ENCODE measurements at regions not wholly inside any gene's neighbourhood (a gene's known extent, or its start where the extent isn't known, plus 50 kb on each side); places are given as distances from the start of the nearest gene placed in this dataset.

DNA sequence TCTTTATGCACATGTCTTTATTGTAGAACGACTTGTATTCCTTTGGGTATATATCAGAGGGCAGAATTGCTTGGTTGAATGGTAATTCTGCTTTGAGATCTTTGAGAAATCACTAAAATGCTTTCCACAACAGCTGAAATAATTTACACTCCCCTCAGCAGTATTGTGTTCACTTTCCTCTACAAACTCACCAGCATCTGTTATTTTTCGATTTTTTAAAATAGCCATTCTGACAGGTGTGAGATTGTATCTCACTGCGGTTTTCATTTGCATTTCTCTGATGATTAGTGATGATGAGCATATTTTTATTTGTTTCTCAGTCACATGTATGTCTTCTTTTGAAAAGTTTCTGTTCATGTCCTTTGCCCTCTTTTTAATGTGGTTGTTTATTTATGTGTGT, 459.8 kb downstream of the PABPC4L start:
- no peaks in the 10 kb centered on the region for H3K4me1 ChIP-seq
- H3K36me3 ChIP-seq (replicated peaks) = no peaks in the 10 kb centered on the region
- no peaks in the 10 kb centered on the region for H3K9me3 ChIP-seq
- H3K4me3 ChIP-seq = no peak overlapping the region
- in situ Hi-C loops (cut with MboI; ENCODE audit: low sequenced_read_pairs) = no loop called here
- no peak for DNase-seq (ENCODE audit: low spot score in 2 of 2)
- no peaks in the 10 kb centered on the region for H3K27me3 ChIP-seq (ENCODE audit: low read depth)

DNA sequence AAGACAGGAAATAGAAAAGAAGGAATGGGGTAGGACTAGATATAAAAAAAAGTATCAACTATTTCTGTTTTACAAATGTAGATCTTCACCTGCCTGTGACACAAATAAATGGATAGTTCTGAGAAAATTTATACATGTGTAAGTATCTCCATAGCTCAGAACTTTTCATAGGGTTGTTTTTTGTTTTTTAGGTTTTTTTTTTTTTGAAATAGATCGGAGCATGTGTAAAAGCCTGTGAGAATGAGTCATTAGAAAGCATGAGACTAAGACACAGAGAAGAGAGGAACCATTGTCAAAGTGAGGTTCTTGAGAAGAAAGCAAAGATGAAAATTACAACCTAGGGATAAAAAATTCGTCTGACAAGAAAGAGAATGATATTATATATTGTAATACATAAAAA, 481.6 kb downstream of the PABPC4L start:
- Histone ChIP-seq H3K36me3 (replicated peaks) (no peaks in the 10 kb centered on the region), H3K27me3 (ENCODE audit: low read depth) (no peaks in the 10 kb centered on the region), H3K4me3 (no peak overlapping the region), H3K4me1 (no peaks in the 10 kb centered on the region), H3K9me3 (no peaks in the 10 kb centered on the region)
- no peak for DNase-seq (ENCODE audit: low spot score in 2 of 2)
- in situ Hi-C loops (cut with MboI; ENCODE audit: low sequenced_read_pairs) = no loop called here

DNA sequence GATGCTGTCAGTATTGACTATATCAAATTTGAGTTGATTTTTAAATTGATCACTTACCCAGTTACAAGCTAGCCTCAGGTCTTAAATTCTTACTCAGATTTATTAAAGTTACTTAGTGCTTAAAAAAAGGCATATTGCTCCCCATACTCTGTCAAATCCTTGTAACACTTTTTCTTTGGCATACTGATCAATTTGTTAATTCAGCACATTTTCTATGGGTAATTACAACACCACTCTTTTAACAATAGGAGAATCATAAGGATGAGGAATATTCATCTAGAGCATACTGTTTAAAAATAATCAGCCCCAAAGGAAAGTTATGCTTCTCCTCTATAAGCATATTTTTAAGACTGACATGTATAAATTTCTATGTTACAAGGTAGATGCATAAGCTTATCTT, 482.5 kb downstream of the PABPC4L start:
- Histone ChIP-seq H3K36me3 (replicated peaks) (no peaks in the 10 kb centered on the region), H3K9me3 (no peaks in the 10 kb centered on the region), H3K4me3 (no peak overlapping the region), H3K27me3 (ENCODE audit: low read depth) (no peaks in the 10 kb centered on the region), H3K4me1 (no peaks in the 10 kb centered on the region)
- no peak for DNase-seq (ENCODE audit: low spot score in 2 of 2)
- in situ Hi-C loops (cut with MboI; ENCODE audit: low sequenced_read_pairs) = no loop called here

DNA sequence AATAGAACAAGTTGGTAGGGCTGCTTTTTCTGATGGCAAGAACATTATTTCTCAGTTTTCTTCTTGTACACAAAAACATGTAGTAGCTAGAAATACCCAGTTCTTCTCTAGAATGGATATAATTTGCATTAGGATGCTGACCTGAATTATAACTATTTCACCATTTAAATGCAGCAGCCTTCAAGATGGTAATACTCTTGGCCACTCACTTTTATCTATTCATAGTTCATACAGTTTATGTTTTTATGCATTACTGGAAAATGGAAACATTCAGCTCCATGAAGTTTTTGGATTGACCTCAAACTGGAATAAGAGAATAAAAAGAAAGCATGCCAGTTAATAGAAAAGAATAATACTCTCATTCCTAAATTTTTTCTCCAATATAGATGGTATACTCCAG, 487.4 kb downstream of the PABPC4L start:
- no peak for DNase-seq (ENCODE audit: low spot score in 2 of 2)
- no peaks in the 10 kb centered on the region for H3K36me3 ChIP-seq (replicated peaks)
- H3K9me3 ChIP-seq = no peaks in the 10 kb centered on the region
- H3K27me3 ChIP-seq (ENCODE audit: low read depth) = no peaks in the 10 kb centered on the region
- H3K4me3 ChIP-seq = no peak overlapping the region
- no peaks in the 10 kb centered on the region for H3K4me1 ChIP-seq
- in situ Hi-C loops (cut with MboI; ENCODE audit: low sequenced_read_pairs) = no loop called here

DNA sequence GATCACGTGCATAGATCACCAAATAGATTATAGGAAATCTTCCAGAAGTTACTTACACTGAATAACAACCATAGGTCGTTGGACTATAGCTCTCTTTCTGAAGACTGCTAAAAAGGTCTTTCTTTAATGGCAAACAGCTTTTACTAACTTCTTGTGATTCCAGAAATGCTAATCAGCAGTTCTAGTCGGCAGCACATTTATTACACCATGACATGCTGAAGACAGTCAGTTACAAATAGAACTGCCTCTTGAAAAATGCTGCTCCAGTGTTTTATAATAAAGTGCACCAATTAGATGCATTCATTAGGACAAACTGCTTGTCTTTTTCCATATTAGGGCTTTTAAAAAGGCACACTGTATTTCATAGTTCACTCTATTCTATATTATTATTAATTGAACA, 488.2 kb downstream of the PABPC4L start:
- Histone ChIP-seq H3K4me3 (no peak overlapping the region), H3K27me3 (ENCODE audit: low read depth) (no peaks in the 10 kb centered on the region)

DNA sequence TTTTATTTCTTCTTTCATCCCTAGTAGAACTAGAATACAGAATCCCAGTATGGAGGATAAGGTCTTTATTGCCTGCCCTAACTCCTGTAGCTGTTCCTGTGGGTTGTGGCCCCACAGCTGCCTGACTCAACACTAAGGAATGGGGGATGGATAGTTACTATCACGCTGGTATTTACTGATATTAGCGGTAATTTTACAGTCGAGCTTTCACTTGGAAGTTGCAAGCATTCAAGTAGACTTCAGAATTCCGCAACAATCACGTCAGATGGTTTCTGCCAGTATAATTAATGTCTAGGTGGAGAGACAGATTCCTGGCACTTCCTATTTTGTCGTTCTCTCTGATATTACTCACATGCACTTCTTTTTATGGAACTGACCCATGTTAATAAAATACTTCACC, 489.8 kb downstream of the PABPC4L start:
- no peak for DNase-seq (ENCODE audit: low spot score in 2 of 2)
- H3K27me3 ChIP-seq (ENCODE audit: low read depth) = no peaks in the 10 kb centered on the region
- H3K4me3 ChIP-seq = no peak overlapping the region
- in situ Hi-C loops (cut with MboI; ENCODE audit: low sequenced_read_pairs) = no loop called here
- H3K36me3 ChIP-seq (replicated peaks) = no peaks in the 10 kb centered on the region
- H3K9me3 ChIP-seq = no peaks in the 10 kb centered on the region
- H3K4me1 ChIP-seq = no peaks in the 10 kb centered on the region

More for the DNA sequence above, 488.2 kb downstream of the PABPC4L start:
- Histone ChIP-seq H3K9me3 (no peaks in the 10 kb centered on the region), H3K36me3 (replicated peaks) (no peaks in the 10 kb centered on the region), H3K4me1 (no peaks in the 10 kb centered on the region)
- no peak for DNase-seq (ENCODE audit: low spot score in 2 of 2)
- in situ Hi-C loops (cut with MboI; ENCODE audit: low sequenced_read_pairs) = no loop called here

DNA sequence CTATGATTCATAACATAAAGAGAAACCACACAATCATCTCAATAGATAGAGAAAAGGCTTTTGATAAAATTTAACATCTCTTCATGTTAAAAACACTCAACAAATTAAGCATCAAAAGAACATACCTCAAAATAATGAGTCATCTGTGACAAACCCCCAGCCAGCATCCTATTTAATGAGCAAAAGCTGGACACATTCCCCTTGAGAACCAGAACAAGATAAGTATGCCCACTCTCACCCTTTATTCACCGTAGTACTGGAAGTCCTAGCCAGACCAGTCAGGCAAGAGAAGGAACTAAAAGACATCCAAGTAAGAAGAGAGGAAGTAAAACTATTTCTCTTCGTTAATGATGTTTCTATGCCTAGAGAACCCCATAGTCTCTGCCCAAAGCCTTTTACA, 507.2 kb downstream of the PABPC4L start:
- Histone ChIP-seq H3K9me3 (no peaks in the 10 kb centered on the region), H3K4me1 (no peaks in the 10 kb centered on the region), H3K36me3 (replicated peaks) (no peaks in the 10 kb centered on the region), H3K4me3 (no peak overlapping the region), H3K27me3 (ENCODE audit: low read depth) (no peaks in the 10 kb centered on the region)
- in situ Hi-C loops (cut with MboI; ENCODE audit: low sequenced_read_pairs) = no loop called here
- DNase-seq (ENCODE audit: low spot score in 2 of 2) = no peak

DNA sequence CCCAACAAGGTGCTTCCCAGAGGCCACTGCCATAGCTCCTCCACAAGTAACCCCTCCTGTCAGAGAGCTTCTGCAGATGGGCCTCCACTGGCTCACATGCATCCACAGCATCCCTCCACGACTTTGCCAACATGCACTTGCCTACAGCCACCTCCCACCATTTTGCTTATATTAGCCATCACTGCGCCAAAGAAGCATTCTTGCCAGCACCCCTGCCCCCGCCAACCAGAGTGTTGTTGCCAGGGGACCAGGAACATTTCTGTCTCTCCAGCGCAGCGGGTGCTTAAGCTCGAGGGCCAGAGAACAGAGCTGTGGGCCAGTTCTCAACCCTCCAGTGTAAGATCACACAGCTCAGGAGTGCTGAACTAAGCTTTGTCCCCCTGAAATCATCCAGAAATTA, 517.6 kb downstream of the PABPC4L start:
- in situ Hi-C loops (cut with MboI; ENCODE audit: low sequenced_read_pairs) = no loop called here
- DNase-seq (ENCODE audit: low spot score in 2 of 2) = no peak
- H3K4me3 ChIP-seq = no peak overlapping the region
- H3K36me3 ChIP-seq (replicated peaks) = no peaks in the 10 kb centered on the region
- H3K27me3 ChIP-seq (ENCODE audit: low read depth) = no peaks in the 10 kb centered on the region
- H3K4me1 ChIP-seq = no peaks in the 10 kb centered on the region
- H3K9me3 ChIP-seq = no peaks in the 10 kb centered on the region

DNA sequence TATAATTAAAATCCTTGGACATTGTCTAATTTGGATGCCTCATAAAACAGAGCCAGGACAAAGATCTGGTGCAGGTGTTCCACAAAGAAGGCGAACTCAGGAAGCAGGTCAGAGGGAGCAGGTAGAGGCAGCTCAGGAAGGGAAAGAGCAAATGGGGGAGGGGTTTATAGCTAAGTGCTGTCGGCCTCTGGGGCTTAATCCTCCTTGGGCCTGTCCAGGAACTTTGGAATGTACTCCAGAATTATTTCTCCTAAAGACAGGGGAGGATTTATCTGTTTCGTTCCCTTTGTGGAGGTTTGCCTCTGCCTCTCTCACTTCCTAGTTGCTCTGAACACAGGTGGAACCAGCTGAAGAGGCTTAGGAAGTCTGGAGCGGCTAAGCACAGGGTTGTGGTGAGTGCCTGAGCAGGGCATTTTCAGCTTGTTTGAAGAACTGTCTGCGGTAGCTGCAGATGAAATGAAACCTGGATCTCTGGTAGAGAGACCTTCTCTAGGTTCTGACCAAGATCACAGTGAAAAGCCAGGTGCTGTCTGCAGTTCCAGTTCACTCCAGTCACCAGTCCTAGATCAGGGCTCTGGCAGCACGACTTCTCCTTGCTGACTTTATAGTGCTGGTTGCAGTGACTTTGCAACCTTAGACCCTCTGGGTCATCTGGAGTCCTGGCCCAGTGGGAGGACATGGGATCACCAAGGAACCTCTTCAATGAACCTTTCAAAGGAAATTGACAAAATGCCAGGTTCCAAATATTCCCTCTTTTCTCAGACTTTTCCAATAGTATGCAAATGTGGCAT, 519.2 kb downstream of the PCDH10 start:
- no peaks in the 10 kb centered on the region for H3K9me3 ChIP-seq
- no peaks in the 10 kb centered on the region for H3K36me3 ChIP-seq (replicated peaks)
- peak; percentile 11 to 16 for DNase-seq (ENCODE audit: low spot score in 2 of 2)
- no peaks in the 10 kb centered on the region; the same call in 1 of the 2 replicates for H3K4me1 ChIP-seq
- no peak overlapping the region for H3K4me3 ChIP-seq
- no peaks in the 10 kb centered on the region for H3K27me3 ChIP-seq (ENCODE audit: low read depth)
- in situ Hi-C loops (cut with MboI; ENCODE audit: low sequenced_read_pairs) = no loop called here

DNA sequence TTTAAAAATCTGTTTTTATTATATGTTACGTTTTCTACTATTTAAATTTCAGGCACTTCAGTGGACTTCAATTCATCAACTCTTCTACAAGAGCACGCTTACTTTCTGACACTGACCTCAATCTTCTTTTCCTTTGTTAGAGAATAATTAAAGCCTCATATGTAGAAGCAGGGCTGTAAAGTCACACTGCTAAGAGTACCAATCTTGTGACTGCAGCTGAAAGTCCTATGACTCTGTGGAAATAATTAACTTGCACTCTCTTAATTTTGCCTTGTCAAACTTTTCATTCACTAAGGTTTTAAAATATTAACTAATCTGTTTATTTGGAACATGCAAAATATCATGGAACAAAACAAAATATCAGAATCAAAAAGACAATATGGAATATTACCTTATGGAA, 498.1 kb downstream of the PCDH10 start:
- H3K4me3 ChIP-seq = no peak overlapping the region
- H3K4me1 ChIP-seq = peaks cover 9% of the 10 kb centered on the region
- H3K36me3 ChIP-seq (replicated peaks) = no peaks in the 10 kb centered on the region
- in situ Hi-C loops (cut with MboI; ENCODE audit: low sequenced_read_pairs) = no loop called here
- no peaks in the 10 kb centered on the region for H3K27me3 ChIP-seq (ENCODE audit: low read depth)
- DNase-seq (ENCODE audit: low spot score in 2 of 2) = no peak
- H3K9me3 ChIP-seq = no peaks in the 10 kb centered on the region

DNA sequence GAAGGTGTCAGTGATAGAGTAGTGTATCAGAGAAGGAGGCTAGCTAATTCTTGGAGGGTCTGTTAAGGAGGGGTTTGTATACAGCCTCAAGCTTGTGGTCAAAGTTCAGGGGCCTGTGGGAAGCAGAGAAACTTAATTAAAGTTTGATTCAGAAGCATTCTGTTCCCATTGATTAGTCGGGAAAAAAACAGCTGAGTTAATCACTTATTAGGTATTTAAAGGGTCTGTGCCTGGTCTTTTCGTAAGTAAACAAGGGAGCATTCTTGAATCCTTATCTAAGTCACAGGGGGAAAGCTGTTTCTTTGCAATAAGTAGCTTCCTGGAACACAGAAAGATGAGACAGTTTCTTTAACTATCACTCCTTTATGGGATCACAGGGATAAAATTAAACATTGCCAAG, 492.1 kb downstream of the PCDH10 start:
- Histone ChIP-seq H3K27me3 (ENCODE audit: low read depth) (no peaks in the 10 kb centered on the region), H3K4me3 (no peak overlapping the region), H3K4me1 (no peaks in the 10 kb centered on the region), H3K36me3 (replicated peaks) (no peaks in the 10 kb centered on the region), H3K9me3 (no peaks in the 10 kb centered on the region)
- in situ Hi-C loops (cut with MboI; ENCODE audit: low sequenced_read_pairs) = no loop called here
- no peak for DNase-seq (ENCODE audit: low spot score in 2 of 2)

DNA sequence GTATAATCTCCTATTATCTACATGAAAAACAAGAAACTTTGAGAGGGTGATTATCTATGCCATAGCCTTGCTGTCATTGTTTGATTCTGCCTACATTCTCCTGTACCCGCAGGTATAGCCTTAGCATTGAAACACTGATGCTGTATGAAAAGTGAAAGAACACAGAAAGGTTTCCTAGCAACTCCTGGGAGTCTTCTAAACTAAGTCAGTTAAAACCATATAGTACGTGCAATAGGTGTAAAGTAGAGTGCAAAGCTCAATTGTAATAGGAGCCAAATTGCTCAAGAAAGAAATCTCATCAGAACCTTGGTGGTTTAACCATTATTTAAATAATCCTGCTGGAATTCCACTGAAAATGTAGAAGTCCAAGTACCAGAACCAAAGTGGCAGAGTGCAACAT, 489.7 kb downstream of the PCDH10 start:
- Histone ChIP-seq H3K36me3 (replicated peaks) (no peaks in the 10 kb centered on the region), H3K27me3 (ENCODE audit: low read depth) (no peaks in the 10 kb centered on the region)

DNA sequence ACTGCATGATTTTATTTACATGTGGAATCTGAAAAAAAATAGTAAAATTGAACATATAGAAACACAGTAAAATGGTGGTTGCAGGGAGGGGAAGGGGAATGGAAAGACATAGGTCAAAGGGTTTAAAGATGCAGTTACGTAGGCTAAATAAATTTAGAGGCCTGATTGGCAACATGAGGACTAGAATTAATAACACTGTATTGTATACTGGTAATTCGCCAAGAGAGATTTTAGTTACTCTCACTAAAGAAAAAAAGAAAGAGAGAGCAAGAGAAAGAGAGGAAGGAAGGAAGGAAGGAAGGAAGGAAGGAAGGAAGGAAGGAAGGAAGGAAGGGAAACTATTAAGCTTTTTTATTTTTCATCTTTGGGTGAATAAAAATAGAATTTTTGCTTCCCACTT, 488.1 kb downstream of the PCDH10 start:
- H3K36me3 ChIP-seq (replicated peaks) = no peaks in the 10 kb centered on the region
- H3K4me3 ChIP-seq = no peak overlapping the region
- H3K9me3 ChIP-seq = no peaks in the 10 kb centered on the region
- in situ Hi-C loops (cut with MboI; ENCODE audit: low sequenced_read_pairs) = no loop called here
- no peaks in the 10 kb centered on the region for H3K27me3 ChIP-seq (ENCODE audit: low read depth)
- no peaks in the 10 kb centered on the region for H3K4me1 ChIP-seq
- DNase-seq (ENCODE audit: low spot score in 2 of 2) = no peak

More for the DNA sequence above, 489.7 kb downstream of the PCDH10 start:
- DNase-seq (ENCODE audit: low spot score in 2 of 2) = no peak
- in situ Hi-C loops (cut with MboI; ENCODE audit: low sequenced_read_pairs) = no loop called here
- Histone ChIP-seq H3K4me3 (no peak overlapping the region), H3K9me3 (no peaks in the 10 kb centered on the region), H3K4me1 (no peaks in the 10 kb centered on the region)

DNA sequence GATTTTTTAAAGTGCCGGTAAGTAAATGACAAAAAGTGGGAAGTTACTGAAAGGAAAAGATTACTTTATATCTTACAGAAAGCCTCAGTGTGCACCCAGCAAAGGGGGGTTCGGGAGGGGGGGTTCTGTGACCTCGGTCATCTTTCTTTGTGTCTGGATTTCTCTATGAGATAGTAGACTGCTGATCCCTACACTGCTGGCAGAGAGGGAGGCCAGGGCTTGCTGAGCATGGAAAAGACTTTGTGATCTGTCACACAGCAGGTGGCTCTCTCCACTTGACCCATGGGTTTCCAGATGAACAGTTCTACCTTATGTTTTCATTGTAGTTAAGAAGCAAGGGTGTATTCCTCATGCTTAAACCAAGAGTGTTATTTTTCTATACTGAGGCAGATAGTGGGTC, 475.6 kb downstream of the PCDH10 start:
- DNase-seq (ENCODE audit: low spot score in 2 of 2) = peak in 1 of 2 experiments; percentile 13
- Histone ChIP-seq H3K9me3 (no peaks in the 10 kb centered on the region), H3K4me3 (no peak overlapping the region), H3K4me1 (no peaks in the 10 kb centered on the region), H3K36me3 (replicated peaks) (no peaks in the 10 kb centered on the region), H3K27me3 (ENCODE audit: low read depth) (no peaks in the 10 kb centered on the region)
- in situ Hi-C loops (cut with MboI; ENCODE audit: low sequenced_read_pairs) = no loop called here

DNA sequence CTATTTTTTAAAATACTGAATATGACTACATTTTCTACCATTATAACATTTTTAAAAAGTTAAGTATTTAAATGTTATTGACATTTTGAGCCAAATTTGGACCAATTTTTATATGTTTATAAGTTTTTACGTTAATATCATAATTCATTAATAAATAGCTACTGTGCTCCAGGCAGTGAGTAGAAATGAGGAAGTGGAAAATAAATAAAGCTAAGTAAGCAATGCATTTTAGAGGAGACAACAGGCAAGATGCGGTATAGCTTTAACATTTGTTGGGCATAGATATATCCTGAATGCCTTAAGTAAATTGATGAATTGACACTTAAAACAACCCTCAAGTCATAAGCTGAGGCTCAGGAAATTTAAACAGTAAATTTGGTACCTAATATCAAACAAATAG, 474.8 kb downstream of the PCDH10 start:
- Histone ChIP-seq H3K36me3 (replicated peaks) (no peaks in the 10 kb centered on the region), H3K4me1 (no peaks in the 10 kb centered on the region), H3K4me3 (no peak overlapping the region), H3K9me3 (no peaks in the 10 kb centered on the region), H3K27me3 (ENCODE audit: low read depth) (no peaks in the 10 kb centered on the region)
- no peak for DNase-seq (ENCODE audit: low spot score in 2 of 2)
- in situ Hi-C loops (cut with MboI; ENCODE audit: low sequenced_read_pairs) = no loop called here
